ENCODE measurements at regions not wholly inside any gene's neighbourhood (a gene's known extent, or its start where the extent isn't known, plus 50 kb on each side); places are given as distances from the start of the nearest gene placed in this dataset.

DNA sequence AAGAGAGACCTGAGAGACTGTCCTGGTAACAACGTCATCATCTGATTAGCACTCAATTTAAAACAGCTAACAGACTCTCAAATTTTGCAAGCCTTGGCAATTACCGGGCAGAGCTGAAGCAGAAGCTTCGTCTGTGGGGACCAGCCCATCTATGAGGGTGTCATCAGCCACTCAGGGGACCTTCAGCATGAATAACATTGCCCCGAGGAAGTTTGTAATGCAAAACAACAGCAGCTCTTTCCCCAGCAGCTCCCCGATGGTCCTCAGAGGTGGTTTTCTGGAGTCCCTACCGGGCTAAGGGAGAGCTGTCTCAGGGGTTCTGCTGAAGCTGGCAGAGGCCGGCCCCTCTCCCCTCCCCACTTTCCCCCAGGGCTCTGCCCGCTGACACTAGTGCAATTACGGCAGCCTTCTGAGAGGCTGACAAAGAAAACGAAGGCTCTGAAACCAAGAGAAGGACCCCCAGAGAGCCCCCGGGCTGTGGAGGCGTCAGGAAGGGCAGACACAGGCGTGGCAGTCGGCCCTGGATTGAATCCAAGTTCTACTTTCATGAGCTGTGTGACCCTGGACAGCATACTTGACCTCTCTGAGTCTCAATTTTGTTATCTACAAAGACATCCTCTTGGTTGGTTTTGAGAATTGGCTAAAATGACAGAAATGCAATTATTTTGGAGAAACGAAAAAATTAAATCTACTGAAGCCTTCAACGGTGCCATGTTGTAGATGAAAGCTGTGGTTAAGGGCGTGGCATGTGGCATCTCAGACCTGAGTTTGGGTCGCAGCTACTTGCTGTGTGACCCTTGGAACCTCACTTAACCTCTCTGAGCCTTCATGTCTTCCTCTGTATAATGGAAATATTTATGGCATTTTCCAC lies 102.1 kb upstream of the TLE3 start:
- no peak for DNase-seq (ENCODE audit: low read depth)

DNA sequence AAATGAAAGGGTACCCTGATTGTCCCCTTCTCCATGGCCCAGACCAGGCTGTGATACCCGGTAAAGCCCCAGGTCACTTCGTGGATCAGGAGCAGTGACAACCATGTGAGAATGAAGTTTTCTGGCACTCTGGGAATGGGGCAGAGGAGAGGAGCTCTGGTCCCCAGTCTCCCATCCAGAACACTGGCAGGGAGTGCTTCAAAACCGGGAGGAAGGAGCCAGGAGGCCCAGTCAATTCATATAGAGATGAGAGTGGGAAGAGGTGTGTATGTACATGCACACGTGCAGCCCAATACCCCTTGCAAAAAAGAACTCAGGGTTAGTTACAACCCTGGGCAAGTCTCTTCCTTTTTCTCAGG lies 101.4 kb upstream of the TLE3 start:
- no peak for DNase-seq (ENCODE audit: low read depth)

- no peak for DNase-seq (ENCODE audit: low read depth)
Observed at GRCh38 chr15:70198441-70199123, 100.9 kb upstream of the TLE3 start.

DNA sequence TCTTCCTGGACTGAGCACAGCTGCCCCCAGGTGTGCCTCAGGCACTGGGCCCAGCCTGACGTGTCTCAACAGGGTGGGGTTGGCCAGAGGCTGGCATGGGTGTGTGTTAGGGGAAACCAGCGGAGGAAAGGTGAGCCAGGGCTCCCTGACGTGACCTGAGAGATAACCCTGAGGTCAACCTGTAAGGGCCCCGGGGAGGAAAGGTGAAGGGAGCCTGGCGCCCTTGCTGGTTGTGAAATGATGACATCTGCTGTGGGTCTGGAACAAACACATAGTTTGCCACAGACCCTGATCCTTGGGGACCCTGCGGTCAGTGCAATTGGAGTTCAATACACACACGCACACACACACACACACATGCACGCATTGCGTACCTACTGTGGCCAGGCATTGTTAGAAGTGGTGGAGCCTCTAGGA lies 100.2 kb upstream of the TLE3 start:
- DNase-seq (ENCODE audit: low read depth): no peak

DNA sequence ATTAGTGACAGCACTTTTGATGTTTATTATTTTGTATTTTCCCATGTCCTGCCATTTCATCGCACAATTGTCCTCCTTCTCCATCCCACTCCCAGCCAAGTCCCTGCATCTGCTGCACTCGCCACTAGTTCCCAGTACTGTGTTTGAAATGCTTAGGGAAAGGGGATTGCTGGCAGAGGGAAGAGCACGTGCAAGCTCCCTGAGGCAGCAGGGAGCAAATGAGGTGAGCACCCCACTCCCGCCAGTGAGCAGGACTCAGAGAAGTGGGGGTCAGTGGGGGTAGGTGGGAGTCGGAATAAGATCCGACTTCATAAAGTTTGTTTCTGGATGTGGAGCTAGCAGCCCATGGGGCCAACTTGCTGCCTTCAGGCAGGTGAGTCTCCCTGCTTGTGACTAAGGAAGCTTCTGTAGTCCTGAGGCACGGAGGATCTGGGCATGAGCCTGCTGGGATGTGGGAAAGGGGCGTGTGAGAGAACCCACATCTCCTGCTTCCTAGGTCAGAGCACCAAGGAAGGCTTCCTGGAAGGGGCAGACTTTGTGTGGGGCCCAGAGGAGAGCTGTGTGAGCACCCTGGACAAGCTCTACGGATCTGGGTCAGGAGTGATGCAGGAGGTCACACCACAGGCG lies 99.7 kb upstream of the TLE3 start:
- DNase-seq (ENCODE audit: low read depth): no peak

- no peak for DNase-seq (ENCODE audit: low read depth)
Observed at GRCh38 chr15:70196372-70197316, 98.9 kb upstream of the TLE3 start.

DNA sequence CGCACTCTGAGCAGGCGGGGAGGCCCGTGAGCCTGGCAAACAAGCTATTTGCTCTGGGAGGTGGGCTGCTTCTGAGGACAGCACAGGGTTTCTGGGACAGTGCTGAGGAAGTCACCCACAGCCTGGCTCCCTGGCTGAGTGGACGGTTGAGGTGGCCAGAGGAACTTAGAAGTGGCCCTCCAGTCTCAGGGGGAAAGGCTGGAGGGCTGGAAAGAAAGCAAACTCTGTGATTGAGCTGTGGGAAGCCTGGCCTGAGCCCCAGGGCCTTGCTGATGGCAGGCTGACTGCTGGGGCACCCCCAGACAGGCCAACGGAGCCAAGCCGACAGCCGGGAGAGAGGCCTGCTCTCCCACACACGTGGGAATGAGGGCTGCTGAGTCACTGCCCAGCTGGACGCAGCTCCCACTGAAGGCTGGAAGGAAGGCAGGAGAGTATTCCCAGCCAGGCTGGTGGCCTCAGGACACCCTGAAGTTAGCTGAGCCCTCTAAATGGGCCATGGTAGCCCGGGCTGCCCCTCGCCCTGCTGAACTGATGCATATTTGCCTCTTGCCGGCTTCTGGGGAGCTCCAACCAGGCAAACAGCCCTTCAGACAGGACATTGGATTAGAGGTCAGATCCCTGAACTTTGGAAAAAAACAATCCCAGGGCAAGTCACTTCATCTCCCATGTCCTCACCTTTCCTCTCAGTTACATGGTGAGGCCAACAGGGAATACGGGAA lies 98.0 kb upstream of the TLE3 start:
- no peak for DNase-seq (ENCODE audit: low read depth)

- no peak for DNase-seq (ENCODE audit: low read depth)
Observed at GRCh38 chr15:70195171-70195570, 97.5 kb upstream of the TLE3 start.

DNA sequence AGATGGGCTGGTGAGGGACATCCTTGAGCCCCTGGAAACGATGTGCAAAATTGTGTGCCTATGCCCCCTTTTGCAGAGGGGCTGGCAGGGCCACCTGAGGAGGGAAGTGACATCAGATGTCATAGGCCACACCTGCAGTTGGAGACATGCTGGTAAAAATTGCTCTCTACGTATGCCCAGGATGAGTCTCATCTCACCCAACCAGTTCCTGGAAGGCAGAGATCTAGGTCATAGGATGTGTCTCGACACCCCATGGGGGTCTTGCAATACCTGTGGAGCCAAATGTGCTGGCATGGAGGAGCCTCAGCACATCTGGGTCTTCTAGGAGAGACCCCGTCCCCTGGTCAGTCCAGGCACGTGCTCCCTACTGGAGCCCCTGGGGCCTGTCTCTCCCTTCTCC lies 96.5 kb upstream of the TLE3 start:
- DNase-seq (ENCODE audit: low read depth): no peak

GRCh38 chr15:70193734-70194133 lies 96.0 kb upstream of the TLE3 start:
- DNase-seq (ENCODE audit: low read depth): no peak

- DNase-seq (ENCODE audit: low read depth): no peak
Observed at GRCh38 chr15:70192490-70192889, 94.8 kb upstream of the TLE3 start.

GRCh38 chr15:70192041-70192440 lies 94.3 kb upstream of the TLE3 start:
- no peak for DNase-seq (ENCODE audit: low read depth)

DNA sequence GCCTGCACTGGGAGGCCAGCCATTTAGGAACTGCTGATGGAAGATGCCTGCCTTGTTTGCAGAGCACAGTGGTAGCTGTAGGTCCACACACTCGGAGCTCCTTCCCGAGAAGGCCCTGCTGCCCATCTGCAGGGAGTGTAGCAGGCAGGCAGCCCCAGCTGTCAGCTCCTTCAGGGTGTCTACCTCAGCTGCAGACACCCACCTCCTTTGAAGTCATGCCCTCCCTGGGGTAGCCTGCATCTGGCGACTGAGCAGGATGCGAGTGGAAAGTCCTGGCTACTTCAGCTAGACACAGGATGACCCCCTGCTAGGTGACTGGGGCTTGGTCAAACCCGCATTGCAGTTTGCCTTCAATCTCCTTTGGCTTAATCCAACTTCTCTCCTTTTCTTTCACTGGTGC lies 93.2 kb upstream of the TLE3 start:
- no peak for DNase-seq (ENCODE audit: low read depth)

GRCh38 chr15:70189826-70190695 lies 92.3 kb upstream of the TLE3 start:
- DNase-seq (ENCODE audit: low read depth): no peak

- DNase-seq (ENCODE audit: low read depth): no peak
Observed at GRCh38 chr15:70188286-70188685, 90.6 kb upstream of the TLE3 start.

- no peak for DNase-seq (ENCODE audit: low read depth)
Observed at GRCh38 chr15:70187331-70187730, 89.6 kb upstream of the TLE3 start.

DNA sequence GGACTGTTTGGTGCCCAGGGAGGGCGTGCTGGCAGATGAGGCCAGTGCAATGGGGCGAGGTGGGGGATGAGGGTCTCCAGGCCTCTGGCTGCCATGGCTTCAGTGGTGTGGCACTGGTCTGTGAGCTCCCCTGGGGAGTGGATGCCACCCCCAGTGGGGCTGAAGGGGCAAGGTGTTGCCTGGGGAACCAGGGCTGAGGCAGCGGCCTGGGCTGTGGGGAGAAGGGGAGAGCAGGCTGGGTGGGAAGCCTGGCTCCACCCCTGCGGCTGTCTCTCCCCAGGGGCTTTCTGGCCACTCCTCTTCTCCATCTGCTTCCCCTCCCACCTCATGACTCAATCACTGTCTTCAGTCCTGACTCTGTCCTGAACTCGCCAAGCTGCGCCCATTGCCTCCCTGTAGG lies 88.4 kb upstream of the TLE3 start:
- no peak for DNase-seq (ENCODE audit: low read depth)

- DNase-seq (ENCODE audit: low read depth): no peak
Observed at GRCh38 chr15:70185251-70185711, 87.6 kb upstream of the TLE3 start.

GRCh38 chr15:70182858-70183695 lies 85.4 kb upstream of the TLE3 start:
- no peak for DNase-seq (ENCODE audit: low read depth)

All from stimulated activated CD8-positive, alpha-beta memory T cell treated with anti-CD3 and anti-CD28 coated beads, Interleukin-4, amount 100 ng/mL, for 24 hours (primary cell).